ENCODE measurements at regions not wholly inside any gene's neighbourhood (a gene's known extent, or its start where the extent isn't known, plus 50 kb on each side); places are given as distances from the start of the nearest gene placed in this dataset.

DNA sequence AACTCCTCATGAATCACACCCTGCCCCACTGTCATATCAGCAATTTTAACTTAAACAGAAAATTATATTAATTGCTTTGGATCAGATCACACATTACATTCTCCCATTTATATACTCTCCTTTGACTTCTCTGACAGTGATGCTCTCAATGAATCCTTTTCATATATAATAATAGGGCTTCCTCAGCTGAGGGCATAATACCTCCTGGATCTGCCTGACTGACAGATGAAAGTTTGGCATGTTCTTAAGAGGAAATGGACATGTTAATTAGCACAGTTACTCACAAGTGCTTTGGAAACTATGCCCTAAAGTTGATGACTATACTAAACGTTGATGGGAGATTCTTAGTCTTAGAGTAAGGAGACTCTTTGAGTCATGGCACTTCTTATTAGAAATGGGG, 478.2 kb upstream of the LRRN3 start:
- TF ChIP-seq, protein P1, sequence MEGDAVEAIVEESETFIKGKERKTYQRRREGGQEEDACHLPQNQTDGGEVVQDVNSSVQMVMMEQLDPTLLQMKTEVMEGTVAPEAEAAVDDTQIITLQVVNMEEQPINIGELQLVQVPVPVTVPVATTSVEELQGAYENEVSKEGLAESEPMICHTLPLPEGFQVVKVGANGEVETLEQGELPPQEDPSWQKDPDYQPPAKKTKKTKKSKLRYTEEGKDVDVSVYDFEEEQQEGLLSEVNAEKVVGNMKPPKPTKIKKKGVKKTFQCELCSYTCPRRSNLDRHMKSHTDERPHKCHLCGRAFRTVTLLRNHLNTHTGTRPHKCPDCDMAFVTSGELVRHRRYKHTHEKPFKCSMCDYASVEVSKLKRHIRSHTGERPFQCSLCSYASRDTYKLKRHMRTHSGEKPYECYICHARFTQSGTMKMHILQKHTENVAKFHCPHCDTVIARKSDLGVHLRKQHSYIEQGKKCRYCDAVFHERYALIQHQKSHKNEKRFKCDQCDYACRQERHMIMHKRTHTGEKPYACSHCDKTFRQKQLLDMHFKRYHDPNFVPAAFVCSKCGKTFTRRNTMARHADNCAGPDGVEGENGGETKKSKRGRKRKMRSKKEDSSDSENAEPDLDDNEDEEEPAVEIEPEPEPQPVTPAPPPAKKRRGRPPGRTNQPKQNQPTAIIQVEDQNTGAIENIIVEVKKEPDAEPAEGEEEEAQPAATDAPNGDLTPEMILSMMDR (conservative IDR thresholded peaks at IDR 0.05), result no peak
- no peaks in the 10 kb centered on the region for H3K27me3 Mint-ChIP-seq (ENCODE audit: low read depth)
- no peaks in the 10 kb centered on the region for H3K4me1 Mint-ChIP-seq
- peaks cover 8% of the 10 kb centered on the region for H3K9me3 Mint-ChIP-seq
- DNase-seq (ENCODE audit: low read depth, low spot score), result no peak
- H3K36me3 Mint-ChIP-seq (ENCODE audit: low read depth), result no peaks in the 10 kb centered on the region
- H3K4me3 Mint-ChIP-seq, result no peak overlapping the region
- no peak overlapping the region for H3K27ac Mint-ChIP-seq (ENCODE audit: unreplicated experiment)

Data from neural crest cell (in vitro differentiated cells).